ENCODE measurements at regions not wholly inside any gene's neighbourhood (a gene's known extent, or its start where the extent isn't known, plus 50 kb on each side); places are given as distances from the start of the nearest gene placed in this dataset.
"Not testable (repeated sequence)": the region's sequence is repeated elsewhere in the genome, so short reads cannot be mapped to it uniquely, and the experiment has no call there.

- DNase-seq (ENCODE audit: low read depth in 2 of 2) = no peak
Measured at GRCh38 chr5:82497242-82497641, 219.1 kb upstream of the RPS23 start.

DNA sequence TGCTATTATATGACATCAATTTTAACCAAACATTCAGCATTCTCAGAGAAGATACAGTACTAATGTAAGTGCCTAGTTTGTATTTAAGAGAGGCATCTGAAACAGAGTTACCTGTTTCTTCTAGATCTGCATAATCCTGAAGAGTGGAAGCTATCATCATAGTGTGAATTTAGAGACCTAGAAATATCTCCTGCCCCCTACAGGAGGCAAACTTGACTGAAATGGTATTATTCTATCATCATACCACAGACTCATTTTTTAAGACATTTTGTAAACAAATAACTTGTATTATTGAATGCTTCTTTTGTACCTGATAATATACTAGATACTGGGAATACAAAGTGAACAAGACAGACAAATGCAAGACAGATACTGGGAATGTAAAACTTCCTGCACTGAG is 216.8 kb upstream of the RPS23 start:
- no peak for DNase-seq (ENCODE audit: low read depth in 2 of 2)

GRCh38 chr5:82493221-82493620 is 215.1 kb upstream of the RPS23 start:
- DNase-seq (ENCODE audit: low read depth in 2 of 2) = no peak

DNA sequence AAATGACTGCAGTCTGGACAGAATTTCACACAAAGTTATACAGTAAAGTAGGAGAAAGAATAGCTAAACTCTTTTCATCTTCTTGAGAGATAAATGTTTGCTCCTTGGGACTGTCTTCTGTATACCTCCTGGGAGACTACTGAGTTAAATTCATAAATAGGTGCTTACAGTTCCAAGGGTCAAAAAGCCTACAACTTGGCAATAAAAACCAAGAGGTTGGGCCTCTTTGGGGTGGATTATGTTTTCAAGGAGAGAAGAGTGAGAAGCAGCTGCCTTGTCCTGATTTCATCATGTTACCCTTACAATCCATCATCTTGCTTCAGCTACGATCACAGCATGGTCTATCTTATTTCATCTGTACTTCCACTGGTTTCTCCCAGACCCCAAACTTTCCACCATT is 213.2 kb upstream of the RPS23 start:
- no peak for DNase-seq (ENCODE audit: low read depth in 2 of 2)

- DNase-seq (ENCODE audit: low read depth in 2 of 2) = no peak
Measured at GRCh38 chr5:82489683-82490082, 211.5 kb upstream of the RPS23 start.

DNA sequence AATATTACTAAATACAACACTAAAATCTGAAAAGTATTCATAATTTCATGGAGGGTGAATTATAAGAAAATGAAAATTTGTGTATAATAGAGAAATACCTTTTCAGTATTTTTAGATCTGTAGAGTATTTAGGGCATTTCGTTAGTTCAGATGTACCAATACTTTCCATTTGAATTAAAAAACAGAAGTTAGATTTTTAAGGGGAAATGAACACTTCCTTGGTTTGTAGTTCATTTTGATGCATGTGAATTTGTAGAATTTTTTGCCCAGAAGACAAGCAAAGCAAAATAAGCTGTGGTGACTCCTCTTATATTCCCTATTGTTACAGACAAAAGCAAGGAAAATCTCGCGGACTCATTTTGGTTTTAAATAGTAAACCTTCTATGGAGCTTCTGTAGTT is 209.0 kb upstream of the RPS23 start:
- no peak for DNase-seq (ENCODE audit: low read depth in 2 of 2)

DNA sequence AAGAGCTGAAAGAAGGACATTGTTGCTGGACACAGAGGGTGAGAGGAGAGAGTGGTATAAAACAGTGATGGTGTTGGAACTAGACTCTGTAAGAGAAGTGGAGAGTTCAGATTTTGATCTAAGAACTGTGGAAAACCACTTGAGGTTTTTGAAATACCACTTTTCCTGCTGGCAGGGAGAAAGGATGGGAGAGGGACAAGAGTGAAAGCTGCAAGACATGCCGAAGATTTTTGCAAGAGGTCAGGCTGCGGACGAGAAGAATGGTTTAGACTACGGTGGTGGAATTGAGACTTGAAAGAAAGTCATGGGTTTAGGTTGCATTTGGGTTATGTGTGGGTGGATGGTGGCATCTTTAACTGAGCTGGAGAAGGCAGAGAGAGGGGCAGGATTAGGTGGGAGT is 202.2 kb upstream of the RPS23 start:
- no peak for DNase-seq (ENCODE audit: low read depth in 2 of 2)

- no peak for DNase-seq (ENCODE audit: low read depth in 2 of 2)
Measured at GRCh38 chr5:82476155-82476554, 198.0 kb upstream of the RPS23 start.

GRCh38 chr5:82473262-82473661 is 195.1 kb upstream of the RPS23 start:
- no peak for DNase-seq (ENCODE audit: low read depth in 2 of 2)

DNA sequence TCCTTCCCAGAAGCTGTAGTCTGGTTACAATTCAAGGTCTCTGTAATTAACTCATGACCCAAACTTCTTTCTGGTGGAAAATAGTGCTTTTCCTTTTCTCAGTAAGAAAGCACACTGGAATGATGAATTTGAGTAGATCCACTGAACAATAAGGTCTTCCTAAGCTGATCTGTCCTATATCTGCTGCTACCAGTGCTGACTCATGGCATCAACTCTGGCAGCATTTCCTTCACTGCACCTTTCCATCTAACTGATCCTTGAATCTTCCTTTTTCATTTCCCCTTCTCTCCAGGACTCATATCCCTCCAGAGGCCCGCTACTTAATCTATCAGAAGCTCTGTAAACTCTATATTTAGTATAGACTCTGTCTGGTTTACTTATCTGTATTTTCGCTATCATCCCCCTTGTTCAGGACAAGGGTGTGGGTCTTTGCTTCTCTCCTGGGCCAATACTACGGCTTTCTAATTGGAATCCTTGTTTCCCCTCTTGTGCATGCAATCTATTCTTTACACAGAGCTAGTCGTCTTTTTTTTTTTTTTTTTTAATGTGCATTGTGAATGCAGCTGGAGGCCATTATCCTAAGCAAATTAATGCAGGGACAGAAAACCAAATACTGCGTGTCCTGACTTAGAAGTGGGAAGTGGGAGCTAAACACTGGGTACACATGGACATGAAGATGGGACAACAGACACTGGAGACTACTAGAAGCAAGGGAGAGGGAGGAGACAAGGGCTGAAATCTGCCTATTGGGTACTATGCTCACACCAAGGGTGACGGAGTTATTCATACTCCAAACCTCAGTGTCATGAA is 192.2 kb upstream of the RPS23 start:
- no peak for DNase-seq (ENCODE audit: low read depth in 2 of 2)

- peak; percentile 6 to 7 for DNase-seq (ENCODE audit: low read depth in 2 of 2)
Measured at GRCh38 chr5:82466986-82467561, 188.9 kb upstream of the RPS23 start.

DNA sequence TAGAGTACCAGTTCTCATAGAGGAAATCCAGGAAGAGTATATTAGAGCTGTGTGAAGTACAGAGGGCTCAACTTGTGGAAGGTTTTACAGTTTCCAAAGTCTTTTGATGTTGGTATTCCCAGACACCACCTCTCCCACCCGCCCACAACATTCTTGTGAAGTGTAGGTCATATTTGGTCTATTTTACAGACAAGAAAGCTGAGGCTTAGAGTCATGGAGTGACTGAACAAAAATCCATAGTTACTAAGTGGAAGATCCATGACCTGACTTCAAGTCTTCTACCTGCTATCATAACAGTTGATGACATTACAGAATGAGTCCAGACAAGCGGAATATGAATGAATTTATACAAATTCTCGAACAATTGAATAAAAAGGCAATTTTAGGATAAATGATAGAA is 187.1 kb upstream of the RPS23 start:
- no peak for DNase-seq (ENCODE audit: low read depth in 2 of 2)

- no peak for DNase-seq (ENCODE audit: low read depth in 2 of 2)
Measured at GRCh38 chr5:82459626-82460025, 181.5 kb upstream of the RPS23 start.

- not testable (repeated sequence) for DNase-seq (ENCODE audit: low read depth in 2 of 2)
Measured at GRCh38 chr5:82455317-82455716, 177.2 kb upstream of the RPS23 start.

GRCh38 chr5:82448374-82448773 is 170.2 kb upstream of the RPS23 start:
- DNase-seq (ENCODE audit: low read depth in 2 of 2) = no peak

GRCh38 chr5:82447913-82448312 is 169.8 kb upstream of the RPS23 start:
- no peak for DNase-seq (ENCODE audit: low read depth in 2 of 2)

GRCh38 chr5:82446809-82447208 is 168.7 kb upstream of the RPS23 start:
- DNase-seq (ENCODE audit: low read depth in 2 of 2) = peak in 1 of 2 experiments; percentile 6

DNA sequence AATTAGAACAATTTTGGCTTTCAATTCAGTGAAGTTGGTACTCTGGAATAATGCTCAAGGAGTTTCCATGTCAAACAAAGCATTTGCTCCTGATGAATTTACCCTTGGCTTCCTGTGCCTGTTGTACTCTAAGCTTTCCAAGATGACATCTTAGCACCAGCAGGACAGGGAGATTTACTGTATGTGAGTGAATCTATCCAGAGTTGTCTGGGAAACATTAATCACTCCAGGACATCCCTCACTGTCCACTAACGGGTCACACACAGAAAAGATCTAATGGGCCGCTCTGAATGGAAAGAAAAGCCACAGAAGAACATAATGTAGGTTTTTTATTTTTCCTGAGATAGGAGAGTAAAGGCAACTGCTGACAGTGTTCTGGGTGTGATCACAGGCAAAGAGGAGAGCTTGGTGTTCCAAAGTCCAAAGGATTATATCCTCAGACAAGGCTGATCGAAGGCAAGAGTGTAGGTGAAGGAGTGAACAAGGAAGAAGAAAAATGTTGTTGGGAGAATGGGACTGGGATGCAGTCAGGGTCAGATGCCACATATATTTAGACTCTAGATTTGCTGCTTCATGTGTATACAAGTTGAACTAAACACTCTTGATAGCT is 167.7 kb upstream of the RPS23 start:
- no peak for DNase-seq (ENCODE audit: low read depth in 2 of 2)

- DNase-seq (ENCODE audit: low read depth in 2 of 2) = peak in 1 of 2 experiments; percentile 15
Measured at GRCh38 chr5:82439750-82440445, 161.7 kb upstream of the RPS23 start.

DNA sequence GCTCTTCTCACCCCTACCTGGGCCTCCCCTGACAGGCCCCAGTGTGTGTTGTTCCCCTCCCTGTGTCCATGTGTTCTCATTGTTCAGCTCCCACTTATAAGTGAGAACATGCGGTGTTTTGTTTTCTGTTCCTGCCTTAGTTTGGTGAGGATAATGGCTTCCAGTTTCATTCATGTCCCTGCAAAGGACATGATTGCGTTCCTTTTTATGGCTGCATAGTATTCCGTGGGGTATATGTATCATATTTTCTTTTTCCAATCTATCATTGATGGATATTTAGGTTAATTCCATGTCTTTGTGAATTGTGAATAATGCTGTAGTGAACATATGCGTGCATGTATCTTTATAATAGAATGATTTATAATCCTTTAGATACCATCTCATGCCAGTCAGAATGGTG is 159.4 kb upstream of the RPS23 start:
- DNase-seq (ENCODE audit: low read depth in 2 of 2) = not testable (repeated sequence)

GRCh38 chr5:82436291-82436690 is 158.1 kb upstream of the RPS23 start:
- no peak for DNase-seq (ENCODE audit: low read depth in 2 of 2)
